ENCODE measurements at regions not wholly inside any gene's neighbourhood (a gene's known extent, or its start where the extent isn't known, plus 50 kb on each side); places are given as distances from the start of the nearest gene placed in this dataset.

DNA sequence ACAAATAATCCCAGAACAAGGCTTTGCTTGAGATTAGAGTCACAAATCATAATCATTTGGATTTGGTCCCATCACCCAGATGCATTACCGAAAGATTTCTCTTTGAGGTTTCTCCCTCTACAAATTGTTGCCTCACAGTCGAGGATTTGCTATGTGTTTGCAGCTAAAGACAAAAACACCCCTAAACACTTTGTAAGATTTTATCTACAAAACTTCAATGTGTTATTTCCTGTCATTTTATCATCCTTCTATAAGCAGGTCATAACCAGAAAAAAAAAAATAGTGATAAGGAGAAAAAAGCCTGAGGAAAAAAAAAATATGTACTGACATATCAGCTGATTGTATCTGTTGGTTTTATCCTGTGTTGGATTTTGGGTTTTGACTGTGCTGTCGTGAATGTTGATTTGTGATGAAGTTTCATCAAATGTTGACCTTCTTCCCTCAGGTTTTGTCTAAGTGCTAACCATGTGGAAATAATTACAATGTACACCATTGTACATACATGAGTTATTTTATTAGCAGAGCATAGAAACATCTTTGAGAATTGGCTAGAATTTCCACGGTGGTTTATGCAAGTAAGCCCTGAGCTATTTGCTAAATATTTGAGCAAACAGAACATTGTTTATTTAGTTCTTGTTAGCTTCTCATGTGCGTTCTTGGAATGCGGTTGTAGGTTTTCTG is 274.4 kb downstream of the NEBL start:
- in situ Hi-C loops (cut with HindIII; ENCODE audit: low pct_unique_long_range_greater_than_20kb, low sequenced_read_pairs) = no loop called here
- DNase-seq (ENCODE audit: low read depth in 1 of 2, low spot score in 1 of 2) = peak; percentile 14 to 88
- TF ChIP-seq JUND (IDR thresholded peaks at IDR 0.05; ENCODE audit: low read depth) = 0 out of 2 replicates have a peak, but pooled peaks have one; percentile 56

DNA sequence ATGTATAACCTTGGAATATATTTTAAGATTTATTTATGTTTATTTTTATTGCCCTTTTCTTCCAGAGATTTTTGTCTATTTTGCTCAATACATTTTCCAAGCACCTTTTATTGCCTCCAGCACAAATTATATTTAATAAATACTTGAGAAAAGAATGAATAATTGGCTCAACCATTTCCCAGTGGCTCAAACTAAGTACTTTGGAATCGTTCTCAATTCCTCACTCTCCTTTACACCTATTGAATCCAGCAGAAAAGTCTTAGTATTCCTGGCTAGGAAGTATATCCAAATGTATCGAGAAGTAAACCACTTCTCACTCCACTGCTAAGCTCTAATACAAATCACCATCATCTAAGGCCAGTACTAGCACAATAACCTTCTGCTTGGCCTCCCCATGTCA is 276.1 kb downstream of the NEBL start:
- TF ChIP-seq JUND (IDR thresholded peaks at IDR 0.05; ENCODE audit: low read depth) = no peak
- in situ Hi-C loops (cut with HindIII; ENCODE audit: low pct_unique_long_range_greater_than_20kb, low sequenced_read_pairs) = no loop called here
- no peak for DNase-seq (ENCODE audit: low read depth in 1 of 2, low spot score in 1 of 2)

DNA sequence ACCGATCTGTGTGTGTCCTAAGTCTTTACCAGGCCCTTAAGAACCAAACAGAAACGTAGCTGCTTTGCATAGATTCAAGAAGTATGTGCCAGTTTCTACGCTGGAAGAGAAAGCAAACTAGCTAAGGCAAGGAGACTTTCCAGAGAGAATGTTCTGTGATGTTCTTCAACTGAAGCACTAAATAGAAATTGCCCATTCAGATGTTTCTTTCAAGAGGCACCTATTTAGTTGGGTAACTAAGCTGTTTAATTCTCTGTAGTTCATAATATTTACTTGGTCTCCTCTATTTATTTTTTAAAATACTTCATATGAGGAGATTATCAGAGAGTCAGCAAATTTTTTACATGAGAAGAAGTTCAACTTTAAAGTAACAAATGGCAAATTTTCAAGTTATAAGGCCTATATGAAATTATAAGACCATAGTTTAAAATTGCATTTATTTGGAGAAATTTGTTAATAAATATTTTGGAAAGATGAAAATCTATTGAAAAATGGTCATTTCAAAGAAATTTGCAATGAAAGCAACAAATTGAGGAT is 279.0 kb downstream of the NEBL start:
- in situ Hi-C loops (cut with HindIII; ENCODE audit: low pct_unique_long_range_greater_than_20kb, low sequenced_read_pairs) = no loop called here
- no peak for DNase-seq (ENCODE audit: low read depth in 1 of 2, low spot score in 1 of 2)
- TF ChIP-seq JUND (IDR thresholded peaks at IDR 0.05; ENCODE audit: low read depth) = no peak

DNA sequence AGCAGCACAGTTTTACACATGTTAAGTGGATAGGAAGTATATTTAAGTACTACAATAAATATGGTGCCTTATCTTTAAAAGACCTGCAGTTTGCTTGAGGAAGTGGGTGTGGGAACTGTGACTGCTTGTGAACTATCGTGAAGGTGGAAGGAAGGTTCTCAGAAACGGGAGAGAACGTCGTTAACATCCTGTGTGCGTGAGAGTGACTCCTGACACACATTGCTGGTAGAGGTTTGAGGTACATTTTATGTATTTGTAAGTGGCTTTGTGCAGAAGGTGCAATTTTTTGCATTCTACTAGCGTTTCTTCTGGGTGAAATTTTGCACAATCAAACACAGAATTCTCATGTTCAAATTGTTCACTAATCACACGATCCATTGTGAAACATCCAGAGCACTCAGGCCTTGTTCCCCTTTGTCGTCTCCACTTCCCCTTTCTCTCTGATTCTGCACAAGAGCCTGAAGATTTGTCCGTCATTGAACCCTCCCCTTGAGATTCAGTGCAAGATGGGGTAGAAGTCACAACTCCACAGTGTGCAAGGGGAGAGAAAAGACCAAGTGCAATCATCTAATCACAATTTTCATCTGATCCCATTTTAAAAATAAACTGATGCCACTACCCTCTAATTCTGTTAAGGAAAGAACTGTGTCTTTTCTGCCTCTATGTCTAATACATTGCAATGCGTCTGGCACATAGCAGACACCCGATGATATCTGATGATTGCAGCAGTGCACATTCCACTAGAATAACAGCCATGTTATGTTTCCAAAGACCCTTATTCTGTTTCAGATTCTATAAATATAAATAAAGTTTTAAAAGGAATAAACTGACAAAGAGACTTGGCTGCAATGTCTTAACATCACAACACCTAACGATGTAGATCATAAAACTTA is 279.9 kb downstream of the NEBL start:
- no peak for DNase-seq (ENCODE audit: low read depth in 1 of 2, low spot score in 1 of 2)

DNA sequence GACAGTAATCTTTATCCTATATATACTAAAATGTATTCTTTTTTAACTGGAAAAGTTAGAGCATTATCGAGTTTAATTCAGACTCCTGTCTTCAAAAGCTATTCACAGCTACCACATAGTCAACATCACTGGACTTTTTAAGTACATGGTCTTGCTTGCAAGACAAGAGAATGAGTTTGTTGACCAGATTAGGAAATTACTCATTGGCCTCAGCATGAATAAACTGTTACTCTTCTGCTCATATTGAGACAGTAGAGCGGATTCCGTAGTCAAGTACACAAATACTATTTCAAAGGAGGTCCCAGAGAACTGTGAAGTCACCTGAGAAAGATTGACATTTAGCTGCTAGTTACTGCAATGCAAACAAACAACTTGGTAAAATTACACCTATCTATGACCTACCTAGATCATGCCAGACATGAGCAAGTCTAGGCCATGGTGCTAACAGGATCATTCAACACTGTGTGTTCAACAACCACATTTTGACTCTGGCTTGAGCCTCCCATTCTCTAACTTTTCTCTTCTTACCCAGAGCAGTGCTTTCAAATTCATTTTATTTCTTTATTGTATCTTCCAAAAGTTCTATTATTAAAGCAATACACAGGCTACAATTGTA is 280.9 kb downstream of the NEBL start:
- no peak for DNase-seq (ENCODE audit: low read depth in 1 of 2, low spot score in 1 of 2)
- TF ChIP-seq JUND (IDR thresholded peaks at IDR 0.05; ENCODE audit: low read depth) = no peak
- in situ Hi-C loops (cut with HindIII; ENCODE audit: low pct_unique_long_range_greater_than_20kb, low sequenced_read_pairs) = no loop called here

More for the DNA sequence above, 279.9 kb downstream of the NEBL start:
- in situ Hi-C loops (cut with HindIII; ENCODE audit: low pct_unique_long_range_greater_than_20kb, low sequenced_read_pairs) = no loop called here
- no peak for TF ChIP-seq JUND (IDR thresholded peaks at IDR 0.05; ENCODE audit: low read depth)

DNA sequence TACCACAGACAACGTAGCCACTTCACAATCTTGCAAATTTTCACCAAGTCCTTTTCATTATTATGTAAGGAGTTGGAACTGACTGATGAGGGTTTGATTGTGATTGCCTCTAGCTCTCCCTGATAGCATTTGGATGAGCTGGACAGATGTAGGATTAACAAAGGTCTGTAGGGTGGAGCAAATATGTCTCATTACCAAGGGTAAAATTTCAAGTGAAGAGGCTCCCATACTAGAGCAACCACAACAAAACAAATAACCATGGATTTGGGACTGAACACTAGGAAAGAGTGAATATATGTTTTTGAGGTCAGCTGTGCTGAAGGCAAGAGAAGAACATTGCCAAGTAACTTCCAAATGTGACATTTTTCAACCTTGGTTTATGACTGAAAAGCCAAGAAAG is 281.7 kb downstream of the NEBL start:
- in situ Hi-C loops (cut with HindIII; ENCODE audit: low pct_unique_long_range_greater_than_20kb, low sequenced_read_pairs) = no loop called here
- no peak for DNase-seq (ENCODE audit: low read depth in 1 of 2, low spot score in 1 of 2)
- no peak for TF ChIP-seq JUND (IDR thresholded peaks at IDR 0.05; ENCODE audit: low read depth)

DNA sequence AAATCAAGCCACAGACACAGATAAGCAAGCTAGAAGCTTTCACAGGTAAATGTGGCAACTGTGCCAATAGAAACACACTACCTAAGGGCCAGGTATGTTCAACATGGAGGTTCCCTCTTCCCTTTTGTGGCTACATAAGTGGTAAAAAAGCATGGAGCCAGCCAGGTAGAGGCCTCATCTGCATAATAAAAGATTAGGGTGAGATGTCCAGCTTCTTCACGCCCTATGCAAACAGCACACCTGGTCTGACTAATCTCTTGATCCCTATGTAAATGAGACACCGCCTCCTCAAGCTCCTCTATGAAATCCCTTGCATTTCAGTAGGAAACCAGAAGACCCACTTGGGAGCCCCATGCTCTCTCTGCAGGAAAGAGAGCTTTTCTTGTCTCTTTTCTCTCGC is 282.2 kb downstream of the NEBL start:
- no peak for DNase-seq (ENCODE audit: low read depth in 1 of 2, low spot score in 1 of 2)
- TF ChIP-seq JUND (IDR thresholded peaks at IDR 0.05; ENCODE audit: low read depth) = no peak
- in situ Hi-C loops (cut with HindIII; ENCODE audit: low pct_unique_long_range_greater_than_20kb, low sequenced_read_pairs) = no loop called here

DNA sequence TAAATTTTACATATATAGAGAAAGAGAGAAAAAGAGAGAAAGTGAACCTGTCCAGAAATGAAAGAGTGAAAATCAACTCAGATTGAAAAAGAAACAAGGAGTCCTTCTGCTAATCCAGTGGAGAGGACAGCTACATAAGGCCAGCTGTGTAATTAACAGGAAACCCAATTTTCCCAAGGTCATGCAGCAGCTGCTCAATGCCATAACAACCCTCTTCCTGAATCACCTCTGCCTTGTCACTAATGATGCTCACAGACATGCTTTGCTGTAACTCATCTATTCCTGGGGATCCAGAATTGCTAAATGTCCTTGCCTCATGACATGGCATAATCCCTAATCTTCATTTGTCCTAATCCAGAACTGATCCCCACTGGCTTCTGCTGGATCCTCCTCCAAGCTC is 288.6 kb downstream of the NEBL start:
- in situ Hi-C loops (cut with HindIII; ENCODE audit: low pct_unique_long_range_greater_than_20kb, low sequenced_read_pairs) = no loop called here
- no peak for DNase-seq (ENCODE audit: low read depth in 1 of 2, low spot score in 1 of 2)
- no peak for TF ChIP-seq JUND (IDR thresholded peaks at IDR 0.05; ENCODE audit: low read depth)

DNA sequence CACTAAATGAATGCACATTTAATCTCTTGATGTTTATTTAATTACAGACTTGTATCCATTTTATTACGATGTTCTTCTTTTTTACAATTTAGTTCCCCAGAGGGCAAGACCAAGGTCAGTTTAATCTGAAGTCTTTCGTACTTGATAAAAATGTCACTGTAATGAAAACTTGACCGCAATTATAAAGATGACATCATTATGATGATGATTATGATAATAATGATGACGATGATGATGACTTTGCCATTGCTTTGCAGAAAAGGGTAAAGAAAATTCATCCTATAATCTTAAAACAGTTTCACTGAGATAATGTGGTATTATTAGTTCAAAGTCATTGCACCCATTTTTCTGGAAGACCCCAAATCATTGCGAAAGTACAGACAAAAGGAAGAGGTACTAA is 290.1 kb downstream of the NEBL start:
- no peak for TF ChIP-seq JUND (IDR thresholded peaks at IDR 0.05; ENCODE audit: low read depth)
- DNase-seq (ENCODE audit: low read depth in 1 of 2, low spot score in 1 of 2) = no peak
- in situ Hi-C loops (cut with HindIII; ENCODE audit: low pct_unique_long_range_greater_than_20kb, low sequenced_read_pairs) = no loop called here

DNA sequence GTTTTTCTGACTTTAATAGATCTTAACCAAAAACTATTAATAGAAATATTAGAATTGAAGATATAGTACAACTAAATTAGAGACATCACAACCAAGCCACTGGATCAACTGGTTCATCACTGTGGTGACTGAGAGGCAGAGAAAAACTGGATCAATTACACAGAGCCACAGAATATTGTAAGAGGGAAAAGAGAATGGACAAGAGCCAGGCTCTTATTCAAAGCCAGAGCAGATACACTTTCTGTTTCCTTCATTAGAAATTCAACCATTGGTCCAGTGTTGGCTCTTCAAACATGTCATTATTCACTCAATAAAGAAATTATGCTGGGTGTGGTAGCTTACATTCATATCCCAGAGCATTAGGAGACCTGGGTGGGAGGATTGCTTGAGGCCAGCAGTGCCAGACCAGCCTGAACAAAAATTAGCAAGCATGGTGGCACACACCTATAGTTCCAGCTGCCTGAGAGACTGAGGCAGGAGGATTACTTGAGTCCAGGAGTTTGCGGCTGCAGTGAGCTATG is 295.1 kb downstream of the NEBL start:
- no peak for TF ChIP-seq JUND (IDR thresholded peaks at IDR 0.05; ENCODE audit: low read depth)
- no peak for DNase-seq (ENCODE audit: low read depth in 1 of 2, low spot score in 1 of 2)
- in situ Hi-C loops (cut with HindIII; ENCODE audit: low pct_unique_long_range_greater_than_20kb, low sequenced_read_pairs) = no loop called here

DNA sequence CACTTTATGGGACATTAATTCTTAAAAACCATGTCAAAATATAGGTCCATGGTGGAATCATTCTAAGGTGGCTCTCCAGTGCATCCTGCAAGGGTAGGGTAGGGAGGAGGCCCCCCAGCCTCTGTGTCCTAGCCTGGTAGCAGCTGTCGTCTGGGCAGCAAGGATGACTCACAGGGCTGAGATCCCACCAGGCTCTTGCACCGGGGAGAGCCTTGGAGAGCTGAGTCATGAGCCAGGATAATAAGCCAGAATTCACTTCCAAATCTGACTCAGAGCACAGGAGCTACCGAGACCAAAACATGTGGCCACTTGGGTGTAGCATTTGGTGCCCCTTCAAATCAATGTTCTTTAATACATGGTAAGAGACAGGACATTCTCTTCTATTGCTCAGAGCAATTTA is 298.5 kb downstream of the NEBL start:
- TF ChIP-seq JUND (IDR thresholded peaks at IDR 0.05; ENCODE audit: low read depth) = no peak
- in situ Hi-C loops (cut with HindIII; ENCODE audit: low pct_unique_long_range_greater_than_20kb, low sequenced_read_pairs) = no loop called here
- no peak for DNase-seq (ENCODE audit: low read depth in 1 of 2, low spot score in 1 of 2)

DNA sequence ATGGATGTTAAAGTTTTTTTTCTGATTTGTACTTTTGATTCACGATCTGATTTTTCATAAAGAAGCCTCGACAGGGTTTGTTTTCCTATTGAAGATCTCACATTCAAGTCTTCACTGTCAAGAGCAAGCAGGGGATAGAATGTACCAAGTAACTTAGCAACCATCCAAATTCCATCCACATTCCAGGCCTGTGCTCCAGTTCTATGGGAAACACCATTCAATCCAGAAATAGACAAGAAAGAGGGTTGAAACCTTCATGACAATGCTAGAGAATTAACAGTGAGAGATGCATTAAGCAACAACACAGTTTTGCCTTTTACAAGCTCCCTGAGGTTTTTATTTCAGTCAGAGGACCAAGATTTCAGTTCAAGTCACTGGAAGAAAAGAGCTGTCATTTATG is 300.2 kb downstream of the NEBL start:
- no peak for DNase-seq (ENCODE audit: low read depth in 1 of 2, low spot score in 1 of 2)
- in situ Hi-C loops (cut with HindIII; ENCODE audit: low pct_unique_long_range_greater_than_20kb, low sequenced_read_pairs) = no loop called here
- TF ChIP-seq JUND (IDR thresholded peaks at IDR 0.05; ENCODE audit: low read depth) = no peak

Measured in T47D (cell line).